HG02943 (cell line): ENCODE measurements at regions not wholly inside any gene's neighbourhood (a gene's known extent, or its start where the extent isn't known, plus 50 kb on each side); places are given as distances from the start of the nearest gene placed in this dataset.
"Not testable (repeated sequence)": the region's sequence is repeated elsewhere in the genome, so short reads cannot be mapped to it uniquely, and the experiment has no call there.

Source experiments
- ATAC-seq: cut with Tn5 transposase; IDR thresholded peaks from one replicate; pipeline ENCODE4 v1.9.1; 2021; ENCODE audit warnings: mild to moderate bottlenecking, low read depth, moderate library complexity; ENCODE audit not compliant: unreplicated experiment

- ATAC-seq = no peak
Observed at GRCh38 chr14:56008150-56008549, 110.1 kb upstream of the PELI2 start.

GRCh38 chr14:56008661-56009060 lies 109.5 kb upstream of the PELI2 start:
- ATAC-seq = not testable (repeated sequence)

- ATAC-seq = no peak
Observed at GRCh38 chr14:56023661-56024081, 94.5 kb upstream of the PELI2 start.

GRCh38 chr14:56025191-56025590 lies 93.0 kb upstream of the PELI2 start:
- ATAC-seq = no peak

GRCh38 chr14:56026506-56026905 lies 91.7 kb upstream of the PELI2 start:
- ATAC-seq = no peak

GRCh38 chr14:56027421-56027820 lies 90.8 kb upstream of the PELI2 start:
- ATAC-seq = no peak

GRCh38 chr14:56027916-56028712 lies 90.1 kb upstream of the PELI2 start:
- no peak for ATAC-seq

GRCh38 chr14:56036353-56036752 lies 81.9 kb upstream of the PELI2 start:
- ATAC-seq = no peak

GRCh38 chr14:56040121-56040520 lies 78.1 kb upstream of the PELI2 start:
- no peak for ATAC-seq

- ATAC-seq = no peak
Observed at GRCh38 chr14:56044196-56044595, 74.0 kb upstream of the PELI2 start.

- no peak for ATAC-seq
Observed at GRCh38 chr14:56046546-56046945, 71.7 kb upstream of the PELI2 start.

GRCh38 chr14:56046996-56047395 lies 71.2 kb upstream of the PELI2 start:
- no peak for ATAC-seq

GRCh38 chr14:56049536-56049935 lies 68.7 kb upstream of the PELI2 start:
- no peak for ATAC-seq

GRCh38 chr14:56055511-56055910 lies 62.7 kb upstream of the PELI2 start:
- ATAC-seq = no peak

GRCh38 chr14:56056031-56056430 lies 62.2 kb upstream of the PELI2 start:
- no peak for ATAC-seq

- ATAC-seq = no peak
Observed at GRCh38 chr14:56057071-56057741, 61.0 kb upstream of the PELI2 start.

- no peak for ATAC-seq
Observed at GRCh38 chr14:56057767-56058166, 60.4 kb upstream of the PELI2 start.

- ATAC-seq = no peak
Observed at GRCh38 chr14:56059054-56059453, 59.2 kb upstream of the PELI2 start.

- ATAC-seq = no peak
Observed at GRCh38 chr14:56061051-56061450, 57.2 kb upstream of the PELI2 start.

- no peak for ATAC-seq
Observed at GRCh38 chr14:56063131-56063530, 55.1 kb upstream of the PELI2 start.

GRCh38 chr14:56064513-56064912 lies 53.7 kb upstream of the PELI2 start:
- ATAC-seq = no peak

GRCh38 chr14:56065199-56065598 lies 53.0 kb upstream of the PELI2 start:
- not testable (repeated sequence) for ATAC-seq
